ENCODE measurements at regions not wholly inside any gene's neighbourhood (a gene's known extent, or its start where the extent isn't known, plus 50 kb on each side); places are given as distances from the start of the nearest gene placed in this dataset.

- DNase-seq (ENCODE audit: low read depth, low spot score), result no peak
- H3K4me3 ChIP-seq (ENCODE audit: low read depth, low read length), result no peak overlapping the region
- POLR2A ChIA-PET, result no interaction called here
- TF ChIP-seq CTCF (IDR thresholded peaks at IDR 0.05; ENCODE audit: insufficient read depth, low read length, missing control alignments), result no peak
- CTCF ChIA-PET, result no interaction called here
Measured at GRCh38 chr4:60042231-60042652, 1157.9 kb upstream of the ADGRL3 start.

DNA sequence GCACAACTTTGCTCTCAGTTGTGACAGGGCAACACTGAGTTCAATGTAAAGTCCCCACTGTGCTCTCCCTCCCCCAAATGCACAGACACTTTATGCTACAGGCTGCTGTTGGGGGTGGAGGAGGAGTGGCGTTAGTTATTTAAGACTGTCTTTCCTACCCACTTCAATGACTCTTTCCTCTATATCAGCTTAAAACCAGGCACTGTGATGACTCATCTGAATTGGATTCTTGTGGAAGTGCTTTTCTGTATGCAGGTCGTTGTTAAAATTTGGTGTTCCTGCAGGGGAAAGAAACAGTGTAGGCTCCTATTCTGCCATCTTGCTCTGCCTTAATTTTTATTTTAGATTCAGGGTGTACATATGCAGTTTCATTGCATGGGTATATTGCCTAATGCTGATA is 1157.2 kb upstream of the ADGRL3 start:
- POLR2A ChIA-PET, result no interaction called here
- TF ChIP-seq CTCF (IDR thresholded peaks at IDR 0.05; ENCODE audit: insufficient read depth, low read length, missing control alignments), result no peak
- CTCF ChIA-PET, result no interaction called here
- H3K4me3 ChIP-seq (ENCODE audit: low read depth, low read length), result no peak overlapping the region
- no peak for DNase-seq (ENCODE audit: low read depth, low spot score)

- no peak for DNase-seq (ENCODE audit: low read depth, low spot score)
- CTCF ChIA-PET, result no interaction called here
- POLR2A ChIA-PET, result no interaction called here
- no peak for TF ChIP-seq CTCF (IDR thresholded peaks at IDR 0.05; ENCODE audit: insufficient read depth, low read length, missing control alignments)
- no peak overlapping the region for H3K4me3 ChIP-seq (ENCODE audit: low read depth, low read length)
Measured at GRCh38 chr4:60078984-60079383, 1121.1 kb upstream of the ADGRL3 start.

DNA sequence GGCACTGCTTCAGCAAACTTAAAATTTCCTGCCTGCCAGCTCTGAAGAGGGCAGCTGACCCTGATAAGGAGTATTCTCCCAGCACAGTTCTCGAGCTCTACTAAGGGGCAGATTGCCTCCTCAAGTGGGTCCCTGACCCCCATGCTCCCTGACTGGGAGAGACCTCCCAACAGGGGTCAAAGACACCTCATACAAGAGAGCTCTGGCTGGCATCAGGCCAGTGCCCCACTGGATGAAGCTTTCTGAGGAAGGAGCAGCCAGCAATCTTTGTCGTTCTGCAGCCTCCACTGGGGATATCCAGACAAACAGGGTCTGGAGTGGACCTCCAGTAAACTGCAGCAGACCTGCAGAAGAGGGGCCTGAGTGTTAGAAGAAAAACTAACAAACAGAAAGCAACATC is 1118.3 kb upstream of the ADGRL3 start:
- H3K4me3 ChIP-seq (ENCODE audit: low read depth, low read length), result no peak overlapping the region
- DNase-seq (ENCODE audit: low read depth, low spot score), result no peak
- TF ChIP-seq CTCF (IDR thresholded peaks at IDR 0.05; ENCODE audit: insufficient read depth, low read length, missing control alignments), result no peak
- CTCF ChIA-PET, result no interaction called here
- POLR2A ChIA-PET, result no interaction called here

- ChIA-PET CTCF (no interaction called here), POLR2A (no interaction called here)
- TF ChIP-seq CTCF (IDR thresholded peaks at IDR 0.05; ENCODE audit: insufficient read depth, low read length, missing control alignments), result no peak
Measured at GRCh38 chr4:60088807-60089486, 1111.2 kb upstream of the ADGRL3 start.

GRCh38 chr4:60089546-60090273 is 1110.4 kb upstream of the ADGRL3 start:
- ChIA-PET CTCF (no interaction called here), POLR2A (no interaction called here)
- no peak overlapping the region for H3K4me3 ChIP-seq (ENCODE audit: low read depth, low read length)
- no peak for TF ChIP-seq CTCF (IDR thresholded peaks at IDR 0.05; ENCODE audit: insufficient read depth, low read length, missing control alignments)
- DNase-seq (ENCODE audit: low read depth, low spot score), result no peak

More at GRCh38 chr4:60088807-60089486, 1111.2 kb upstream of the ADGRL3 start:
- DNase-seq (ENCODE audit: low read depth, low spot score), result no peak
- no peak overlapping the region for H3K4me3 ChIP-seq (ENCODE audit: low read depth, low read length)
